Coronary artery (tissue), 2 donors: ENCODE measurements at regions not wholly inside any gene's neighbourhood (a gene's known extent, or its start where the extent isn't known, plus 50 kb on each side); places are given as distances from the start of the nearest gene placed in this dataset.

Experiments used
- DNase-seq: peaks from one replicate; pipeline ENCODE4 v3.0.0-alpha.2; 2017; ENCODE audit warnings: low spot score
- H3K27ac ChIP-seq, 2 donors: fragments of 200-600 bp; sonication (generic); one replicate each; pipeline ENCODE4 v1.5.1; 2016 to 2019
- H3K4me3 ChIP-seq: fragments of 200-600 bp; sonication (generic); 2 replicates; pipeline ENCODE4 v1.5.1; 2016; ENCODE audit warnings: mild to moderate bottlenecking, moderate library complexity
- TF ChIP-seq, protein P1 (sequence below): fragments of 200-600 bp; sonication (generic); IDR thresholded peaks from one replicate; pipeline ENCODE4 v1.5.1; 2019; ENCODE audit warnings: antibody characterized with exemption

DNA sequence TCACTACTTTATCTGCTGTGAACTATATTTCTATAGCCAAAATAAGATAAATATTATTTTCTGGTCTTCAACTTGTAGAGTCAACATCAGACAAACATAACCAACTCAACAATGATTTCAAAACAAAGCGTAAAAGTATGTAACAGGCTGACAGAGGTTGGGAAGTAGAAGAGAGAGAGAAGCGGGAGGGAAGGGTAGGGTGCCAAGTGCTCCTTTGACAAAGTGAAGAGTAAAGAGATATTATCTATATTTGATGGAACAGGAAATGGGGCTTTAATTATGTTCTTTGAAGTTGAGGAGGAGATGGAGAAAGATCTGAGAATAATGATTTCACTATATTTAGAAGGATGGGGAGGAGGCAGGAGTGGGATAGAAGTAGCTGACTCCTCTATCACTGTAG, 70.1 kb downstream of the DNTTIP2 start:
- no peak overlapping the region for H3K27ac ChIP-seq
- no peak for DNase-seq
- TF ChIP-seq, protein P1, sequence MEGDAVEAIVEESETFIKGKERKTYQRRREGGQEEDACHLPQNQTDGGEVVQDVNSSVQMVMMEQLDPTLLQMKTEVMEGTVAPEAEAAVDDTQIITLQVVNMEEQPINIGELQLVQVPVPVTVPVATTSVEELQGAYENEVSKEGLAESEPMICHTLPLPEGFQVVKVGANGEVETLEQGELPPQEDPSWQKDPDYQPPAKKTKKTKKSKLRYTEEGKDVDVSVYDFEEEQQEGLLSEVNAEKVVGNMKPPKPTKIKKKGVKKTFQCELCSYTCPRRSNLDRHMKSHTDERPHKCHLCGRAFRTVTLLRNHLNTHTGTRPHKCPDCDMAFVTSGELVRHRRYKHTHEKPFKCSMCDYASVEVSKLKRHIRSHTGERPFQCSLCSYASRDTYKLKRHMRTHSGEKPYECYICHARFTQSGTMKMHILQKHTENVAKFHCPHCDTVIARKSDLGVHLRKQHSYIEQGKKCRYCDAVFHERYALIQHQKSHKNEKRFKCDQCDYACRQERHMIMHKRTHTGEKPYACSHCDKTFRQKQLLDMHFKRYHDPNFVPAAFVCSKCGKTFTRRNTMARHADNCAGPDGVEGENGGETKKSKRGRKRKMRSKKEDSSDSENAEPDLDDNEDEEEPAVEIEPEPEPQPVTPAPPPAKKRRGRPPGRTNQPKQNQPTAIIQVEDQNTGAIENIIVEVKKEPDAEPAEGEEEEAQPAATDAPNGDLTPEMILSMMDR = no peak

DNA sequence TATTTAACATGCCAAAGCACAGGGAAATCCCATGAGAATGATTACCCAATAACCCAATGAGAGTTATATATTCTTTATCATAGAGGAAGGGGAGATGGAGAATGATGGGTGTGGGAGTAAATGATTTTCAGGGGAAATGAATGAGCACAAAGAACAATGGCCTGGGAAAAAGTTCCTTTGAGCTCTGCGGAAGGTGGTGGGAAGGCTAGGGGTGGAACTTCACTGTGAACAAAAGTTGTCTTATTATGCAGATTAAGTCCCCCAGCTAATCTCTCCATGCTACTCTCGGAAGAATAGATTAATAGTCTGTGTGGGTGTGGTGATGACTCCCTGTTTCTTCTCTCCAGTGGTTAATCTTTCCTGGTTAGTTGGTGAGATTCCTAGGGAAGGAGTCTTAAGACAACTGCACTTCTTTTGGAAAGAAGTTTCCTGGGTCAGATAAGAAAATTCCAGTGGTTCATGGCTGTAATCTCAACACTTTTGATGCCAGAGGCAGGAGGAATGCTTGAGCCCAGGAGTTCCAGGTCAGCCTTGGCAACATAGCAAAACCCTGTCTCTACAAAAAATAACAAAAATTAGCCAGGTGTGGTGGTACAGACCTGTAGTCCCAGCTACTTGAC, 71.6 kb downstream of the DNTTIP2 start:
- DNase-seq = no peak
- TF ChIP-seq, protein P1 = no peak
- Histone ChIP-seq H3K27ac (no peak overlapping the region), H3K4me3 (no peak overlapping the region)

More for the DNA sequence above, 70.1 kb downstream of the DNTTIP2 start:
- no peak overlapping the region for H3K4me3 ChIP-seq

DNA sequence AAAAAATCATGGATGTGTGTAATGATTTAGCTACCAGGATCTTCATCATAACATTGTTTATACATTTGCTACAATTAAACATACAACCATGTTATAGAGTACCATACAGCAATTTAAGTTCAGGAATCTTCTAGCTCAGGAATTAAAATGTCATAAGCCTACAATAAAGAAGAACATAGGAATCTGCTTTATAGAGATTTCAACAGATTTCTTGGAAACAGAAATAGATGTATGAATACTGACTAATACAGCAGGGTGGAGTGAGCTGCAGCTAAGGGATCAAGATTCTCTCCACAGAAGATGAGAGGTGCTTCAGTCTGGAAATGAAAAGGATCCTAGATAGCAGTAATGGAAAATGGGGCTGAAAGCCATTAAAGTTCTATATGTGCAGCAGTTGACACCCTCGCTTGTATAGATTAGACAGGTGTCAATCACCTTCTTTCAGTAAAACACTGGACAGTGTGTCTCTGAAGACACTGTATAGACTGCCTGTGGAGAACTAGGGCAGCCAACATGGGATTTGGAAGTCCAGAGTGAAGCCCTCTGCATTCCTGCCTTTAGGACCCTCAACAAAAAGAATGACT, 73.9 kb downstream of the DNTTIP2 start:
- peak overlapping the region; percentile 26 for H3K4me3 ChIP-seq
- peak overlapping the region in 1 of 2 donors; percentile 59 for H3K27ac ChIP-seq
- TF ChIP-seq, protein P1 = no peak
- no peak for DNase-seq

DNA sequence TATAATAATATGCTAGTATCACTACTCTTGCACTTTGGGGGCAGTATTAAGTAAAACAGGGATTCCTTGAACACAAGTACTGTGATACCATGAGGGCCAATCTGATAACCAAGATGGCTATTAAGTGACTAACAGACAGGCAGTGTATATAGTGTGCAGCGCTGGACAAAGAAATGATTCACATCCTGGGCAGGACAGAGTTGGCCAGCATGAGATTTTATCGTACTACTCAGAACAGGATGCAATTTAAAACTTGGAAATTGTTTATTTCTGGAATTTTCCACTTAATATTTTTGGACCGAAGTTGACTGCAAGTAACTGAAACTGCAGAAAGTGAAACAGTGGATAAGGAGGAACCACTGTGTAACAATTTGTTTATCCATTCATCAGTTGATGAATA, 74.6 kb downstream of the DNTTIP2 start:
- no peak for DNase-seq
- peak overlapping the region in 1 of 2 donors; percentile 59 for H3K27ac ChIP-seq
- peak overlapping the region; percentile 26 for H3K4me3 ChIP-seq
- TF ChIP-seq, protein P1 = no peak

DNA sequence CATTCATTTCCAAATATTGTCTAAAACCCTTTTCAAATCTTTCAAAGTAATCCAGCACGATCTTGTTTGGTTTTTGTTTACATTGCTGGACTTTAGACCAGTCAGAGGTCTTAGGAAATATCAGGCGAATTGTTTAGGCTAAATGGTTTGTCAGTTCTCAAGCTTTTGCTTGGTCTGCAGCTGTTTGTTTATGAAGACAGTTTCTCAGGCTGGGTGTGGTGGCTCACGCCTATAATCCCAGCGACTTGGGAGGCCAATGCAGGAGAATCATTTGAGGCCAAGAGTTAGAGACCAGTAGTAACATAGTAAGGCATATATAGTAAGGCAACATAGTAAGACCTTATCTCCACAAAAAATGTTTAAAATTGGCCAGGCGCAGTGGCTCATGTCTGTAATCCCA, 77.5 kb downstream of the DNTTIP2 start:
- Histone ChIP-seq H3K4me3 (no peak overlapping the region), H3K27ac (no peak overlapping the region)
- no peak for DNase-seq
- TF ChIP-seq, protein P1 = no peak

DNA sequence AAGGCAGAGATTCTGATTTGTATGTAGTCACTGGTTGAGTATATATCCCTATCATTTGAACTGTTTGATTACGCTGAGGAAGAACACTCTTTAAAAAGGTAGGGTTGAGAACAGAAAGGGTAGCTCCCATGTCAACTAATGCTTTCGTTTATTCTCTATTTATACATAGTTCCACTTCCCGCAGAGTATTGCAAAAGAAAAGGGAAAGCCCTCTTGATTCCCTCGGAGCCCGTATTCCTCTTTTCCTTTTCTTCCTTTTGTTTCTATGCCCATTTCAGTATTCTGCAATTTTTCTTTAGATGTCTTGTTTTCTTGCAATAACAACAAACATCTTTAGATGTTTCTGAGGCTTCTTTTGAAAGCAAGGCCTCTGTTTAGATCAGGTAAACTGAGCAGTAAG, 78.2 kb downstream of the DNTTIP2 start:
- TF ChIP-seq, protein P1 = no peak

DNA sequence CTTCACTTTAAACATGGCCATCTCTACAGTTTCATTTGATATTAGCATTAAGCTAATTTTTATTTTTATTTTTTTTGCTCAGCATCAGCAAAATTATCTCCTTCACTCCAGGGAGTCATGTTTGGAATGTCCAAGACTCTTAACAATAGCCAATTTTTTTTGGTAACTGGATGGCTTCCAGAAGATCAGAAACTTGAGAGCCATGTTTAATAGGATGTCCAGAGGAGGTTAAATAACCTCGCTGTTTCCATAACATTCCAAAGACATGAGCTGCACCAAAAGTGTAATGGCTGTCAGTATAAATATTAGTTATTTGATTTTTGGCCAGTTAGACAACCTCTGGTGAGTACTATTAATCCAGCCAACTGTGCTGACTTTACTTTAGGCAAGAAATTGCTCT, 80.7 kb downstream of the DNTTIP2 start:
- TF ChIP-seq, protein P1 = no peak
- Histone ChIP-seq H3K4me3 (no peak overlapping the region), H3K27ac (no peak overlapping the region)
- DNase-seq = no peak

More for the DNA sequence above, 78.2 kb downstream of the DNTTIP2 start:
- no peak overlapping the region for H3K4me3 ChIP-seq
- no peak overlapping the region for H3K27ac ChIP-seq
- no peak for DNase-seq
